Neural progenitor cell (in vitro differentiated cells): ENCODE measurements at regions not wholly inside any gene's neighbourhood (a gene's known extent, or its start where the extent isn't known, plus 50 kb on each side); places are given as distances from the start of the nearest gene placed in this dataset.

Experiments used
- DNase-seq: peaks from one replicate; pipeline ENCODE4 v3.0.0-alpha.2; 2016; ENCODE audit warnings: low spot score
- H2AFZ ChIP-seq: fragments of 200-600 bp; sonication (generic); replicated peaks from 2 replicates; pipeline ENCODE4 v1.6.1; 2016; ENCODE audit warnings: antibody characterized with exemption
- H3F3A ChIP-seq: fragments of 200-600 bp; sonication (generic); 2 replicates; pipeline ENCODE4 v1.6.1; 2016; ENCODE audit warnings: antibody characterized with exemption, low read depth
- H3K27ac ChIP-seq: fragments of 200-600 bp; sonication (generic); 2 replicates; pipeline ENCODE4 v1.5.1; 2016; ENCODE audit warnings: mild to moderate bottlenecking
- H3K27me3 ChIP-seq: fragments of 200-600 bp; sonication (generic); 2 replicates; pipeline ENCODE4 v1.6.1; 2016; ENCODE audit warnings: mild to moderate bottlenecking, moderate library complexity
- H3K36me3 ChIP-seq: fragments of 200-600 bp; sonication (generic); 2 replicates; pipeline ENCODE4 v1.5.1; 2016
- H3K4me1 ChIP-seq: fragments of 200-600 bp; sonication (generic); 2 replicates; pipeline ENCODE4 v1.6.1; 2016; ENCODE audit warnings: mixed run types
- H3K4me2 ChIP-seq: fragments of 200-600 bp; sonication (generic); 2 replicates; pipeline ENCODE4 v1.6.1; 2016
- H3K4me3 ChIP-seq: fragments of 200-600 bp; sonication (generic); 2 replicates; pipeline ENCODE4 v1.5.1; 2016
- H3K79me2 ChIP-seq: fragments of 200-600 bp; sonication (generic); 2 replicates; pipeline ENCODE4 v1.6.1; 2016; ENCODE audit warnings: low read depth
- H3K9ac ChIP-seq: fragments of 200-600 bp; sonication (generic); 2 replicates; pipeline ENCODE4 v1.6.1; 2016
- H3K9me3 ChIP-seq: fragments of 200-600 bp; sonication (generic); 2 replicates; pipeline ENCODE4 v1.5.1; 2016; ENCODE audit warnings: low read depth
- H4K20me1 ChIP-seq: fragments of 200-600 bp; sonication (generic); 2 replicates; pipeline ENCODE4 v1.6.1; 2016; ENCODE audit warnings: low read depth
- H3K27ac Mint-ChIP-seq: 3 replicates; pipeline ENCODE4 v1.8.0; 2021; ENCODE audit warnings: mixed read lengths
- H3K27me3 Mint-ChIP-seq: 2 replicates; pipeline ENCODE4 v1.8.0; 2022; ENCODE audit warnings: low read depth, mild to moderate bottlenecking, inconsistent platforms, moderate library complexity, mixed read lengths; ENCODE audit not compliant: insufficient read depth
- H3K36me3 Mint-ChIP-seq: 3 replicates; pipeline ENCODE4 v1.8.0; 2021; ENCODE audit warnings: mixed read lengths
- H3K4me1 Mint-ChIP-seq: 3 replicates; pipeline ENCODE4 v1.8.0; 2021; ENCODE audit warnings: mixed read lengths
- H3K4me3 Mint-ChIP-seq: 3 replicates; pipeline ENCODE4 v1.8.0; 2021; ENCODE audit warnings: mild to moderate bottlenecking, moderate library complexity, mixed read lengths
- H3K9me3 Mint-ChIP-seq: 3 replicates; pipeline ENCODE4 v1.8.0; 2020; ENCODE audit warnings: mixed read lengths
- EZH2 ChIP-seq: fragments of 200-600 bp; sonication (generic); IDR thresholded peaks from 2 replicates; pipeline ENCODE4 v1.6.1; 2017; ENCODE audit warnings: antibody characterized with exemption, mild to moderate bottlenecking, moderate library complexity
- EZH2phosphoT487 ChIP-seq: fragments of 200-600 bp; sonication (generic); IDR thresholded peaks from 2 replicates; pipeline ENCODE4 v1.6.1; 2017; ENCODE audit warnings: antibody characterized with exemption
- TF ChIP-seq, protein P1 (sequence below): fragments of 200-600 bp; sonication (generic); IDR thresholded peaks from 2 replicates; pipeline ENCODE4 v1.5.1; 2017; ENCODE audit warnings: antibody characterized with exemption, mild to moderate bottlenecking

DNA sequence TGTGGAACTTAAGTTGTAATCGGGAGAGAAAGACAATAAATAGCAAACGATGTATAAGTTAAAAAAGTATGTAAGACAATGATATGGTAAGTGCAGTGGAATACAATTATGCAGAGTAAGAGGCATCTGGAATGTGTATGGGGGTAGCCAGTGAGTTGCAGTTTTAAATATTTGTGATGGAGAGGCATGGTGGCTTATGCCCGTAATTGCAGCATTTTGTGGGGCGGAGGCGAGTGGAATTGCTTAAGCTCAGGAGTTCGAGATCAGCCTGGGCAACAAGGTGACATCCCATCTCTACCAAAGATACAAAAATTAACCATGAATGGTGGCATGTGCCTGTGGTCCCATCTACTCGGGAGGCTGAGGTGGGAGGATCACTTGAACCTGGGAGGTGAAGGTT lies 52.5 kb upstream of the WDFY3 start:
- no peak for TF ChIP-seq EZH2
- TF ChIP-seq, protein P1, sequence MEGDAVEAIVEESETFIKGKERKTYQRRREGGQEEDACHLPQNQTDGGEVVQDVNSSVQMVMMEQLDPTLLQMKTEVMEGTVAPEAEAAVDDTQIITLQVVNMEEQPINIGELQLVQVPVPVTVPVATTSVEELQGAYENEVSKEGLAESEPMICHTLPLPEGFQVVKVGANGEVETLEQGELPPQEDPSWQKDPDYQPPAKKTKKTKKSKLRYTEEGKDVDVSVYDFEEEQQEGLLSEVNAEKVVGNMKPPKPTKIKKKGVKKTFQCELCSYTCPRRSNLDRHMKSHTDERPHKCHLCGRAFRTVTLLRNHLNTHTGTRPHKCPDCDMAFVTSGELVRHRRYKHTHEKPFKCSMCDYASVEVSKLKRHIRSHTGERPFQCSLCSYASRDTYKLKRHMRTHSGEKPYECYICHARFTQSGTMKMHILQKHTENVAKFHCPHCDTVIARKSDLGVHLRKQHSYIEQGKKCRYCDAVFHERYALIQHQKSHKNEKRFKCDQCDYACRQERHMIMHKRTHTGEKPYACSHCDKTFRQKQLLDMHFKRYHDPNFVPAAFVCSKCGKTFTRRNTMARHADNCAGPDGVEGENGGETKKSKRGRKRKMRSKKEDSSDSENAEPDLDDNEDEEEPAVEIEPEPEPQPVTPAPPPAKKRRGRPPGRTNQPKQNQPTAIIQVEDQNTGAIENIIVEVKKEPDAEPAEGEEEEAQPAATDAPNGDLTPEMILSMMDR: no peak
- TF ChIP-seq EZH2phosphoT487: no peak
- no peak overlapping the region for H3K4me3 ChIP-seq
- Mint-ChIP-seq H3K9me3 (no peaks in the 10 kb centered on the region), H3K36me3 (no peaks in the 10 kb centered on the region), H3K4me3 (no peak overlapping the region), H3K4me1 (no peaks in the 10 kb centered on the region), H3K27me3 (no peaks in the 10 kb centered on the region), H3K27ac (no peak overlapping the region)
- H3K27ac ChIP-seq: no peak overlapping the region
- H3K4me2 ChIP-seq: no peak overlapping the region
- no peak overlapping the region for H2AFZ ChIP-seq
- H3K9ac ChIP-seq: no peak overlapping the region
- no peaks in the 10 kb centered on the region for H3K9me3 ChIP-seq
- no peaks in the 10 kb centered on the region for H3K4me1 ChIP-seq
- no peaks in the 10 kb centered on the region for H3K27me3 ChIP-seq
- H4K20me1 ChIP-seq: no peaks in the 10 kb centered on the region
- no peak for DNase-seq
- H3F3A ChIP-seq: no peaks in the 10 kb centered on the region
- H3K36me3 ChIP-seq: no peaks in the 10 kb centered on the region
- H3K79me2 ChIP-seq: no peaks in the 10 kb centered on the region

DNA sequence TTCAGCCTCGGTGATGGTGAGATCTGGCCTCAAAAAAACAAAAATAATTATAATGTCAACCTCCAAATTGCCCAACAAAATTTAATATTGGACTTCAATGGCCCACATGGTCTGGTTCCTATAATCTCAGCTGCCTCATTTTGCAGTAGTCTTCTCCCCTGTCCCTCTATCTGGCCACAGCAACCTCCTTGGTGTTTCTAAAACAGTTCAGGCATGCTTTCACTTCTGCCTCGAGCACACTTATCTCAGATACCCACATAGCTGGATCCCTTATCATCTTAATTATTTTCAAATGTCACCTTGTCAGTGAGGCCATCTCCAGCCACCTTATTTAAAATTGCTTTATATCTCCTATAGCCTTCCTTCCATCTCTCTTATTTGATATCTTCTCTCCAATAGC lies 52.9 kb upstream of the WDFY3 start:
- no peaks in the 10 kb centered on the region for H3K4me1 ChIP-seq
- H3K36me3 ChIP-seq: no peaks in the 10 kb centered on the region
- no peak overlapping the region for H3K9ac ChIP-seq
- no peaks in the 10 kb centered on the region for H4K20me1 ChIP-seq
- H3F3A ChIP-seq: no peaks in the 10 kb centered on the region
- H3K27me3 ChIP-seq: no peaks in the 10 kb centered on the region
- H3K27ac Mint-ChIP-seq: no peak overlapping the region
- no peaks in the 10 kb centered on the region for H3K4me1 Mint-ChIP-seq
- H3K9me3 ChIP-seq: no peaks in the 10 kb centered on the region
- no peaks in the 10 kb centered on the region for H3K36me3 Mint-ChIP-seq
- H3K4me3 Mint-ChIP-seq: no peak overlapping the region
- no peak for DNase-seq
- no peak overlapping the region for H3K4me2 ChIP-seq
- no peaks in the 10 kb centered on the region for H3K27me3 Mint-ChIP-seq
- TF ChIP-seq EZH2 (no peak), EZH2phosphoT487 (no peak)
- TF ChIP-seq, protein P1: no peak
- H2AFZ ChIP-seq: no peak overlapping the region
- H3K27ac ChIP-seq: no peak overlapping the region
- H3K79me2 ChIP-seq: no peaks in the 10 kb centered on the region
- H3K4me3 ChIP-seq: no peak overlapping the region
- H3K9me3 Mint-ChIP-seq: no peaks in the 10 kb centered on the region

DNA sequence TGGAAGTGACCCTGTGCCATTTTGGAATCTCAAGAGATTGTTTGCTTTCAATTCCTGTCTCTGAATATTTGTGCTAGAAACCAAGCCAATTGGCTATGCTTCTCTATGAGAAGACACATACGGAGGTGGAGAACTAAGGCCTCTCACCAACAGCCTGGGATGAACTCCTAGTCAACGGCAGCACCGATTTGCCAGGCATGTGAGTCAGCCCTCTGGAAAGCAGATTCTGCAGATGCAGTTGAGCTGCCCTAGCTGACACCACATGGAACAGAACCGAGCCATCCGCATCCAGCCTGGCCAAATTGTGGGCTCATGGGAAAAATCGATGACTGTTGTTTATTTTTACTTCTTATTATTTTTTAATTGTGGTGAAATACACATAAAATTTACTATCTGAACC lies 58.2 kb upstream of the WDFY3 start:
- TF ChIP-seq EZH2phosphoT487: no peak
- no peak for TF ChIP-seq EZH2
- H3K36me3 ChIP-seq: no peaks in the 10 kb centered on the region
- H3K9me3 ChIP-seq: no peaks in the 10 kb centered on the region
- Mint-ChIP-seq H3K27ac (no peak overlapping the region), H3K4me1 (no peaks in the 10 kb centered on the region), H3K36me3 (no peaks in the 10 kb centered on the region), H3K27me3 (no peaks in the 10 kb centered on the region), H3K9me3 (peaks cover 7% of the 10 kb centered on the region), H3K4me3 (no peak overlapping the region)
- no peak overlapping the region for H3K27ac ChIP-seq
- H2AFZ ChIP-seq: no peak overlapping the region
- H3K4me2 ChIP-seq: no peak overlapping the region
- DNase-seq: no peak
- no peaks in the 10 kb centered on the region for H3K79me2 ChIP-seq
- H3K4me1 ChIP-seq: no peaks in the 10 kb centered on the region
- no peak overlapping the region for H3K4me3 ChIP-seq
- no peak overlapping the region for H3K9ac ChIP-seq
- no peaks in the 10 kb centered on the region for H3F3A ChIP-seq
- no peaks in the 10 kb centered on the region for H3K27me3 ChIP-seq
- H4K20me1 ChIP-seq: no peaks in the 10 kb centered on the region

DNA sequence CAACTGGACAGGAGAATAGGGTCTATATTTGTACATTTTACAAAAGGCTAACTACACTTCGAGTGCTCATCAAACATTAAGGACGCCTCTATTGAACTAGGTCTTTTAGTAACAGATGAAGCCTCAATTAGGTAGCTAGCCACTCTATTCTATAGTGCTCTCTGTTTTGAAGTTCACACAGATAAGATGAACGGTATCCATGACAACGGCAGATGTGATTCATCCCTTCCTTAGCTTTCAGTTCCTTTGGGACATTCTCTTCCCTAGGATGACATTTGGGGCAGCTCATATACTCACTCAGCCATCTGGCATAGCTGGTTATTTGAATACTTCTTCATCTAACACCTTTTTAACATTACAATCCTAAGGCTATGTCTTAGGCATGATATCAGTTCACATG lies 62.4 kb upstream of the WDFY3 start:
- H3K9ac ChIP-seq: no peak overlapping the region
- H3K27ac Mint-ChIP-seq: no peak overlapping the region
- DNase-seq: no peak
- no peak overlapping the region for H3K4me3 Mint-ChIP-seq
- no peaks in the 10 kb centered on the region for H4K20me1 ChIP-seq
- H3K36me3 Mint-ChIP-seq: no peaks in the 10 kb centered on the region
- H3K27me3 ChIP-seq: no peaks in the 10 kb centered on the region
- no peak overlapping the region for H3K27ac ChIP-seq
- H3K4me1 Mint-ChIP-seq: no peaks in the 10 kb centered on the region
- no peaks in the 10 kb centered on the region for H3K79me2 ChIP-seq
- no peaks in the 10 kb centered on the region for H3K27me3 Mint-ChIP-seq
- no peak overlapping the region for H2AFZ ChIP-seq
- no peaks in the 10 kb centered on the region for H3F3A ChIP-seq
- H3K4me1 ChIP-seq: no peaks in the 10 kb centered on the region
- no peak overlapping the region for H3K4me2 ChIP-seq
- peaks cover 20% of the 10 kb centered on the region for H3K9me3 Mint-ChIP-seq
- H3K36me3 ChIP-seq: no peaks in the 10 kb centered on the region
- no peak overlapping the region for H3K4me3 ChIP-seq
- H3K9me3 ChIP-seq: no peaks in the 10 kb centered on the region
- TF ChIP-seq EZH2phosphoT487: no peak
- TF ChIP-seq, protein P1: no peak
